HCT116 (cell line): ENCODE measurements at regions not wholly inside any gene's neighbourhood (a gene's known extent, or its start where the extent isn't known, plus 50 kb on each side); places are given as distances from the start of the nearest gene placed in this dataset.

Source experiments
- ATF3 ChIP-seq: IDR thresholded peaks from 2 replicates; pipeline ENCODE4 v1.6.1; 2012
- CTCF ChIP-seq, 3 experiments: fragments of 200-600 bp in 1 of 3; sonication (generic) in 1 of 3; IDR thresholded peaks in 2 of 3; conservative IDR thresholded peaks in 1 of 3; 2 replicates each; pipeline ENCODE4 v1.5.1; 2012 to 2017; ENCODE audit warnings: low read depth in 2 of 3, low read length in 2 of 3, antibody characterized with exemption in 1 of 3, borderline replicate concordance in 1 of 3, control low read depth in 1 of 3, mild to moderate bottlenecking in 1 of 3, mixed read lengths in 1 of 3, mixed run types in 1 of 3, moderate library complexity in 1 of 3; ENCODE audit not compliant: insufficient read depth in 1 of 3
- EZH2phosphoT487 ChIP-seq: fragments of 200-600 bp; IDR thresholded peaks from 2 replicates; pipeline ENCODE4 v1.6.1; 2018; ENCODE audit warnings: antibody characterized with exemption, borderline replicate concordance
- MAX ChIP-seq: IDR thresholded peaks from 2 replicates; pipeline ENCODE4 v1.6.1; 2012
- POLR2A ChIP-seq: IDR thresholded peaks from 2 replicates; pipeline ENCODE4 v1.7.0; 2011; ENCODE audit warnings: borderline replicate concordance; ENCODE audit not compliant: insufficient read depth, insufficient read length; ENCODE audit errors: extremely low read depth
- POLR2AphosphoS5 ChIP-seq: IDR thresholded peaks from 2 replicates; pipeline ENCODE4 v1.6.1; 2011; ENCODE audit warnings: mild to moderate bottlenecking, low read depth, low read length, moderate library complexity
- SIN3A ChIP-seq: IDR thresholded peaks from 2 replicates; pipeline ENCODE4 v1.6.1; 2012; ENCODE audit warnings: low read depth
- SRF ChIP-seq: IDR thresholded peaks from 2 replicates; pipeline ENCODE4 v1.6.1; 2012; ENCODE audit warnings: low read depth
- TCF7L2 ChIP-seq: IDR thresholded peaks from 2 replicates; pipeline ENCODE4 v1.7.0; 2011; ENCODE audit warnings: borderline replicate concordance, inconsistent platforms; ENCODE audit not compliant: insufficient read depth, insufficient read length; ENCODE audit errors: extremely low read depth
- ZFX ChIP-seq: fragments of 450-650 bp; IDR thresholded peaks from 2 replicates; pipeline ENCODE4 v1.6.1; 2017

GRCh38 chr1:10935724-10936123 lies 76.7 kb upstream of the TARDBP start:
- TF ChIP-seq CTCF (IDR thresholded peaks at IDR 0.05 in 2 of 3, conservative IDR thresholded peaks at IDR 0.05 in 1 of 3; ENCODE audit: borderline replicate concordance in 1 of 3, insufficient read depth in 1 of 3, low read depth in 2 of 3, low read length in 2 of 3), result no peak
- no peak for TF ChIP-seq POLR2AphosphoS5
- no peak for TF ChIP-seq POLR2A
- TF ChIP-seq EZH2phosphoT487, result no peak
- TF ChIP-seq TCF7L2, result no peak
- no peak for TF ChIP-seq ATF3
- no peak for TF ChIP-seq MAX
- TF ChIP-seq SRF, result no peak
- TF ChIP-seq SIN3A, result no peak
- no peak for TF ChIP-seq ZFX
